NCI-H69 (cell line): ENCODE measurements at regions not wholly inside any gene's neighbourhood (a gene's known extent, or its start where the extent isn't known, plus 50 kb on each side); places are given as distances from the start of the nearest gene placed in this dataset.
"Not testable (repeated sequence)": the region's sequence is repeated elsewhere in the genome, so short reads cannot be mapped to it uniquely, and the experiment has no call there.

Experiments
- DNase-seq: peaks from one replicate; lab custom pipeline; 2025; lab: John Stamatoyannopoulos, UW

- DNase-seq = no peak
These were observed 61.3 kb upstream of the RNF38 start for GRCh38 chr9:36461323-36461722.

- not testable (repeated sequence) for DNase-seq
These were observed 58.4 kb upstream of the RNF38 start for GRCh38 chr9:36458430-36458915.

- DNase-seq = no peak
These were observed 57.9 kb upstream of the RNF38 start for GRCh38 chr9:36457836-36458429.

- no peak for DNase-seq
These were observed 56.5 kb upstream of the RNF38 start for GRCh38 chr9:36456480-36457065.

GRCh38 chr9:36451949-36452348 is 51.9 kb upstream of the RNF38 start:
- no peak for DNase-seq

GRCh38 chr9:36450110-36450732 is 50.2 kb upstream of the RNF38 start:
- DNase-seq = peak; percentile 74
